ENCODE measurements at regions not wholly inside any gene's neighbourhood (a gene's known extent, or its start where the extent isn't known, plus 50 kb on each side); places are given as distances from the start of the nearest gene placed in this dataset.

GRCh38 chr11:109040303-109040702 is 375.4 kb downstream of the DDX10 start:
- WGBS, 4 donors, result 74 to 88% (median 83%) methylated on average over 3 of the region's 3 CpGs
- Histone ChIP-seq H3K4me1 (replicated peaks in 1 of 2) (no peaks in the 10 kb centered on the region), H3K36me3 (replicated peaks in 1 of 2) (no peaks in the 10 kb centered on the region), H3K4me3 (no peak overlapping the region), H3K9me3 (replicated peaks in 1 of 3) (no peaks in the 10 kb centered on the region), H3K27ac (no peak overlapping the region), H3K27me3 (no peaks in the 10 kb centered on the region)
- no peak for DNase-seq
- intact Hi-C loops (cut with DNase I), result no loop called here
- TF ChIP-seq POLR2A (IDR thresholded peaks at IDR 0.05), result no peak
- TF ChIP-seq, protein P1, sequence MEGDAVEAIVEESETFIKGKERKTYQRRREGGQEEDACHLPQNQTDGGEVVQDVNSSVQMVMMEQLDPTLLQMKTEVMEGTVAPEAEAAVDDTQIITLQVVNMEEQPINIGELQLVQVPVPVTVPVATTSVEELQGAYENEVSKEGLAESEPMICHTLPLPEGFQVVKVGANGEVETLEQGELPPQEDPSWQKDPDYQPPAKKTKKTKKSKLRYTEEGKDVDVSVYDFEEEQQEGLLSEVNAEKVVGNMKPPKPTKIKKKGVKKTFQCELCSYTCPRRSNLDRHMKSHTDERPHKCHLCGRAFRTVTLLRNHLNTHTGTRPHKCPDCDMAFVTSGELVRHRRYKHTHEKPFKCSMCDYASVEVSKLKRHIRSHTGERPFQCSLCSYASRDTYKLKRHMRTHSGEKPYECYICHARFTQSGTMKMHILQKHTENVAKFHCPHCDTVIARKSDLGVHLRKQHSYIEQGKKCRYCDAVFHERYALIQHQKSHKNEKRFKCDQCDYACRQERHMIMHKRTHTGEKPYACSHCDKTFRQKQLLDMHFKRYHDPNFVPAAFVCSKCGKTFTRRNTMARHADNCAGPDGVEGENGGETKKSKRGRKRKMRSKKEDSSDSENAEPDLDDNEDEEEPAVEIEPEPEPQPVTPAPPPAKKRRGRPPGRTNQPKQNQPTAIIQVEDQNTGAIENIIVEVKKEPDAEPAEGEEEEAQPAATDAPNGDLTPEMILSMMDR (IDR thresholded peaks at IDR 0.05), result no peak

GRCh38 chr11:109041876-109042275 is 377.0 kb downstream of the DDX10 start:
- Histone ChIP-seq H3K4me1 (replicated peaks in 1 of 2) (no peaks in the 10 kb centered on the region), H3K27me3 (no peaks in the 10 kb centered on the region), H3K9me3 (replicated peaks in 1 of 3) (no peaks in the 10 kb centered on the region), H3K4me3 (no peak overlapping the region), H3K27ac (no peak overlapping the region), H3K36me3 (replicated peaks in 1 of 2) (no peaks in the 10 kb centered on the region)
- TF ChIP-seq, protein P1 (IDR thresholded peaks at IDR 0.05), result no peak
- TF ChIP-seq POLR2A (IDR thresholded peaks at IDR 0.05), result no peak
- DNase-seq, result no peak
- whole genome bisulfite sequencing, 4 donors, result 79 to 87% (median 84%) methylated on average over 3 of the region's 3 CpGs
- intact Hi-C loops (cut with DNase I), result no loop called here

DNA sequence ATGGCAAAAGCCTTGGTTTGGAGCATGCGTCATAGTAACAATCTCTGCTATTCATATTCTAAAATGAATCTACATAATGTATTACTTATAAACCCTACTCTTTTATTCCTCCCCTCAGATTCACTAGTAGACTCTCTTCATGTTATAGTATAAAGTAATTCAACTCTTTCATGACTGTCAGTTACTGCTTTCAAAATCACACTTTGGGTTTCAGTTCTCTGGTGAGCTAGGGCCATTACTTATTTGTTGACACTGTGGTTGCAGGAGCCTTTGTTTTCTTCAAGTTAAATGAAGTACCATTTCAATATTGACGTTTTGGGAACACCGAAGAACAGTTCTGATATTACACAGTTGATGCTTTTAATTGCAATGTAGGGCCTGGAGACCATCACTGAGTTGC is 378.4 kb downstream of the DDX10 start:
- WGBS, 4 donors, result 71 to 78% (median 72%) methylated on average over 3 of the region's 3 CpGs
- TF ChIP-seq, protein P1 (IDR thresholded peaks at IDR 0.05), result no peak
- TF ChIP-seq POLR2A (IDR thresholded peaks at IDR 0.05), result no peak
- no peak for DNase-seq
- intact Hi-C loops (cut with DNase I), result no loop called here
- H3K27me3 ChIP-seq, result no peaks in the 10 kb centered on the region
- no peak overlapping the region for H3K27ac ChIP-seq
- no peaks in the 10 kb centered on the region for H3K36me3 ChIP-seq (replicated peaks in 1 of 2)
- H3K4me3 ChIP-seq, result no peak overlapping the region
- H3K9me3 ChIP-seq (replicated peaks in 1 of 3), result no peaks in the 10 kb centered on the region
- H3K4me1 ChIP-seq (replicated peaks in 1 of 2), result no peaks in the 10 kb centered on the region

- Histone ChIP-seq H3K27me3 (no peaks in the 10 kb centered on the region), H3K27ac (no peak overlapping the region), H3K4me3 (no peak overlapping the region), H3K36me3 (replicated peaks in 1 of 2) (no peaks in the 10 kb centered on the region), H3K9me3 (replicated peaks in 1 of 3) (no peaks in the 10 kb centered on the region), H3K4me1 (replicated peaks in 1 of 2) (no peaks in the 10 kb centered on the region)
- no peak for DNase-seq
- TF ChIP-seq POLR2A (IDR thresholded peaks at IDR 0.05), result no peak
- TF ChIP-seq, protein P1 (IDR thresholded peaks at IDR 0.05), result no peak
- intact Hi-C loops (cut with DNase I), result no loop called here
- WGBS, 4 donors, result 71 to 86% (median 84%) methylated on average over 11 of the region's 11 CpGs
Observed at GRCh38 chr11:109046284-109046992, 375.6 kb upstream of the C11orf87 start.

All from adrenal gland (tissue), 9 donors.